ENCODE measurements at regions not wholly inside any gene's neighbourhood (a gene's known extent, or its start where the extent isn't known, plus 50 kb on each side); places are given as distances from the start of the nearest gene placed in this dataset.
"Not testable (repeated sequence)": the region's sequence is repeated elsewhere in the genome, so short reads cannot be mapped to it uniquely, and the experiment has no call there.

GRCh38 chr15:87672309-87673288, 583.9 kb downstream of the NTRK3 start:
- peaks cover 0 to 12% (median 0%) of the 10 kb centered on the region in 3 donors for H3K9me3 ChIP-seq
- ATAC-seq: no peak

DNA sequence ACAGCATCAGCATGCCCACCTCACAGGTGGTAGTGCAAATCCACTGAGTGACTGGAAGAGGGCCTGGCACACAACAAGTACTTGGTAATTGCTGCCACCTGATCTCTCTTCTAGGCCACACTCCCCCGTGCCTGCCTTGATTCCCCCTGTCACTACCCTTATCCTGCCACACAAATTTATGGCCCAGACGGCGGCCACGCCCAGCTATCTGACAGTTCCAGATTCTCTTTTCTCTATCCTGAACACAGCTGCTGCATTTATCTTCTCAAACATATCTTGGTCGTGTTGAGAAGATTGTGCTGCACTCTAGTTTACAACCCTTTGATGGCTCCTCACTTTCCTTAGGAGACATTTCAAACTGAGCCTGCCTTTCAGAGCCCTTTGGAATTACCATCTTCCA, 585.2 kb downstream of the NTRK3 start:
- 54 to 89% methylated on average over 4 to 5 of the region's 5 CpGs for WGBS, 2 donors (ENCODE audit: low coverage in 1 of 2)
- Histone ChIP-seq H3K9me3 (peaks cover 0 to 11% (median 0%) of the 10 kb centered on the region in 3 donors), H3K4me3 (no peak overlapping the region), H3K27ac (no peak overlapping the region), H3K36me3 (no peaks in the 10 kb centered on the region), H3K4me1 (no peaks in the 10 kb centered on the region), H3K27me3 (no peaks in the 10 kb centered on the region)
- no peak for TF ChIP-seq CTCF (IDR thresholded peaks at IDR 0.05)
- no peak for TF ChIP-seq POLR2AphosphoS5 (IDR thresholded peaks at IDR 0.05)
- no peak for TF ChIP-seq POLR2A (IDR thresholded peaks at IDR 0.05)
- no peak for TF ChIP-seq EP300 (IDR thresholded peaks at IDR 0.05)
- ATAC-seq: no peak

More at GRCh38 chr15:87672309-87673288, 583.9 kb downstream of the NTRK3 start:
- H3K4me3 ChIP-seq: no peak overlapping the region
- H3K27me3 ChIP-seq: no peaks in the 10 kb centered on the region
- 48 to 55% methylated on average over 6 of the region's 8 CpGs for WGBS, 2 donors (ENCODE audit: low coverage in 1 of 2)
- H3K27ac ChIP-seq: no peak overlapping the region
- no peak for TF ChIP-seq POLR2A (IDR thresholded peaks at IDR 0.05)
- peak in 3 of 4 experiments; percentile 28 to 50 (median 47) for TF ChIP-seq CTCF (IDR thresholded peaks at IDR 0.05)
- no peak for TF ChIP-seq POLR2AphosphoS5 (IDR thresholded peaks at IDR 0.05)
- TF ChIP-seq EP300 (IDR thresholded peaks at IDR 0.05): no peak
- no peaks in the 10 kb centered on the region for H3K4me1 ChIP-seq
- H3K36me3 ChIP-seq: no peaks in the 10 kb centered on the region

DNA sequence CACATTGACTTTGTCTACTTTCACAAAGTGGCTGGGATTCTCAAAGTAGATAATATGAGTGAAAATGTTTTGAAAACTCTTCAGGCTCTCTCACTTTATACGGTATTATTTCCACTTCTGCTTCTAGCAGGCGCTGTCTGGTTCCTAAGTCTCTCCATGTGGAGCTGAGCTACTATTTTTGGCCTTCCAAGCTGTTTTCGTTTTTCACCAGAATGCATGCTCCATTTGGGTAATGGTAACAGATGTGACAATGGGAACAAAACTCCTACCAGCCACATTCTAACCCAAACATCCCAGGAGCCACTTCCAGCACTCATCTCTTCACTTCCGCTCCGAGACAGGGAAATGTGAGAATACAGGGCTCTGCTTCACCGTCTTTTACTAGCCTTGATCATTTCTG, 586.7 kb downstream of the NTRK3 start:
- ATAC-seq: no peak
- H3K4me3 ChIP-seq: no peak overlapping the region
- H3K4me1 ChIP-seq: no peaks in the 10 kb centered on the region
- H3K36me3 ChIP-seq: no peaks in the 10 kb centered on the region
- H3K27me3 ChIP-seq: no peaks in the 10 kb centered on the region
- peaks cover 0 to 11% (median 0%) of the 10 kb centered on the region in 3 donors for H3K9me3 ChIP-seq
- TF ChIP-seq EP300 (IDR thresholded peaks at IDR 0.05) (no peak), CTCF (IDR thresholded peaks at IDR 0.05) (no peak), POLR2AphosphoS5 (IDR thresholded peaks at IDR 0.05) (no peak), POLR2A (IDR thresholded peaks at IDR 0.05) (no peak)
- H3K27ac ChIP-seq: no peak overlapping the region
- 80 to 84% methylated on average over 5 of the region's 6 CpGs for WGBS, 2 donors (ENCODE audit: low coverage in 1 of 2)

- not testable (repeated sequence) for H3K27ac ChIP-seq, H3K27me3 ChIP-seq, ATAC-seq, H3K4me1 ChIP-seq, H3K4me3 ChIP-seq, H3K36me3 ChIP-seq
- WGBS, 2 donors (ENCODE audit: low coverage in 1 of 2): 89 to 92% methylated on average over 2 to 4 of the region's 8 CpGs
- peaks cover 0 to 11% (median 0%) of the 10 kb centered on the region in 3 donors for H3K9me3 ChIP-seq
Measured at GRCh38 chr15:87668768-87669564, 587.6 kb downstream of the NTRK3 start.

GRCh38 chr15:87667643-87668042, 588.9 kb downstream of the NTRK3 start:
- no peak for ATAC-seq
- TF ChIP-seq CTCF (IDR thresholded peaks at IDR 0.05): no peak
- no peak for TF ChIP-seq EP300 (IDR thresholded peaks at IDR 0.05)
- TF ChIP-seq POLR2A (IDR thresholded peaks at IDR 0.05): no peak
- TF ChIP-seq POLR2AphosphoS5 (IDR thresholded peaks at IDR 0.05): no peak
- no peaks in the 10 kb centered on the region for H3K27me3 ChIP-seq

More at GRCh38 chr15:87667643-87668042, 588.9 kb downstream of the NTRK3 start:
- no peaks in the 10 kb centered on the region for H3K36me3 ChIP-seq
- 93% methylated on average over 3 of the region's 3 CpGs for WGBS, 2 donors (ENCODE audit: low coverage in 1 of 2)
- no peaks in the 10 kb centered on the region for H3K4me1 ChIP-seq
- no peak overlapping the region for H3K27ac ChIP-seq
- no peak overlapping the region for H3K4me3 ChIP-seq
- peaks cover 0 to 11% (median 0%) of the 10 kb centered on the region in 3 donors for H3K9me3 ChIP-seq
